ENCODE measurements at regions not wholly inside any gene's neighbourhood (a gene's known extent, or its start where the extent isn't known, plus 50 kb on each side); places are given as distances from the start of the nearest gene placed in this dataset.

DNA sequence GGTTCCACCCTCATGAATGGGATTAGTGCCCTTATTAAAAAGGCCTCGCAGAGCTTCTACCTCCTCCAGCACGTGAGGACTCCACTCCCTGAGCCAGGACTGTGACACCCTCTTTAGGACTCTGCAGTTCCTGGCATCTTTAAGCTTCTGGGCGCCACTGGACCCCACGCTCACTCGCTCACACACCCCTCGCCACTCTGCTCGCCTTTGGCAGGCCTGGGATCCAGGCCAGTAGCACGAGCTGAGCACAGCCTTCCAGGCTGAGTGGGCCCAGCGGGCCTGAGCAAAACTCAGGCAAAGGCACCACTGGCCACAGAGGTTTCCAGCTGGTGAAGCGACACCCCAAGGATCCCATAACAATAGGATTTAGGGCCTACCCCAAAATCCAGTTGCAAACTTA, 107.9 kb upstream of the GPC1 start:
- TF ChIP-seq, protein P1, sequence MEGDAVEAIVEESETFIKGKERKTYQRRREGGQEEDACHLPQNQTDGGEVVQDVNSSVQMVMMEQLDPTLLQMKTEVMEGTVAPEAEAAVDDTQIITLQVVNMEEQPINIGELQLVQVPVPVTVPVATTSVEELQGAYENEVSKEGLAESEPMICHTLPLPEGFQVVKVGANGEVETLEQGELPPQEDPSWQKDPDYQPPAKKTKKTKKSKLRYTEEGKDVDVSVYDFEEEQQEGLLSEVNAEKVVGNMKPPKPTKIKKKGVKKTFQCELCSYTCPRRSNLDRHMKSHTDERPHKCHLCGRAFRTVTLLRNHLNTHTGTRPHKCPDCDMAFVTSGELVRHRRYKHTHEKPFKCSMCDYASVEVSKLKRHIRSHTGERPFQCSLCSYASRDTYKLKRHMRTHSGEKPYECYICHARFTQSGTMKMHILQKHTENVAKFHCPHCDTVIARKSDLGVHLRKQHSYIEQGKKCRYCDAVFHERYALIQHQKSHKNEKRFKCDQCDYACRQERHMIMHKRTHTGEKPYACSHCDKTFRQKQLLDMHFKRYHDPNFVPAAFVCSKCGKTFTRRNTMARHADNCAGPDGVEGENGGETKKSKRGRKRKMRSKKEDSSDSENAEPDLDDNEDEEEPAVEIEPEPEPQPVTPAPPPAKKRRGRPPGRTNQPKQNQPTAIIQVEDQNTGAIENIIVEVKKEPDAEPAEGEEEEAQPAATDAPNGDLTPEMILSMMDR (IDR thresholded peaks at IDR 0.05), result no peak
- TF ChIP-seq EP300 (IDR thresholded peaks at IDR 0.05), result no peak
- no peak for TF ChIP-seq POLR2AphosphoS5 (IDR thresholded peaks at IDR 0.05)
